Neural cell (in vitro differentiated cells): ENCODE measurements at regions not wholly inside any gene's neighbourhood (a gene's known extent, or its start where the extent isn't known, plus 50 kb on each side); places are given as distances from the start of the nearest gene placed in this dataset.

Source experiments
- H2AFZ ChIP-seq: fragments of 200-600, 300-800 bp; sonication (generic), shearing (Covaris generic); 2 replicates; pipeline ENCODE4 v1.6.0; 2014; ENCODE audit warnings: low read depth, mild to moderate bottlenecking, antibody characterized with exemption, low read length, moderate library complexity
- H3F3A ChIP-seq: fragments of 200-600 bp; shearing (Covaris generic); 2 replicates; pipeline ENCODE4 v1.6.1; 2016; ENCODE audit warnings: mild to moderate bottlenecking, moderate library complexity, mixed read lengths, antibody characterized with exemption, low read length; ENCODE audit not compliant: insufficient read depth, poor library complexity, severe bottlenecking
- H3K27ac ChIP-seq: fragments of 200-600, 300-800 bp; sonication (generic), shearing (Covaris generic); 2 replicates; pipeline ENCODE4 v1.5.1; 2014; ENCODE audit warnings: mild to moderate bottlenecking, low read length, moderate library complexity
- H3K27me3 ChIP-seq: fragments of 300-800, 200-600 bp; sonication (generic), shearing (Covaris generic); 2 replicates; pipeline ENCODE4 v1.6.0; 2014; ENCODE audit warnings: mild to moderate bottlenecking, low read depth, low read length, moderate library complexity; ENCODE audit not compliant: insufficient read depth
- H3K36me3 ChIP-seq: fragments of 300-800, 200-600 bp; sonication (generic), shearing (Covaris generic); 2 replicates; pipeline ENCODE4 v1.5.1; 2014; ENCODE audit warnings: mild to moderate bottlenecking, antibody characterized with exemption, low read length, moderate library complexity; ENCODE audit not compliant: insufficient read depth
- H3K4me2 ChIP-seq: fragments of 300-800, 200-600 bp; sonication (generic), shearing (Covaris generic); 2 replicates; pipeline ENCODE4 v1.6.0; 2014; ENCODE audit warnings: mild to moderate bottlenecking, low read length
- H3K4me3 ChIP-seq: fragments of 300-800, 200-600 bp; sonication (generic), shearing (Covaris generic); 2 replicates; pipeline ENCODE4 v1.5.1; 2014; ENCODE audit warnings: mild to moderate bottlenecking, low read length, moderate library complexity
- H3K79me2 ChIP-seq: fragments of 200-600 bp; shearing (Covaris generic); replicated peaks from 2 replicates; pipeline ENCODE4 v1.6.0; 2014; ENCODE audit warnings: mild to moderate bottlenecking, low read length, moderate library complexity; ENCODE audit not compliant: insufficient read depth
- H3K9ac ChIP-seq: fragments of 300-800, 200-600 bp; sonication (generic), shearing (Covaris generic); 2 replicates; pipeline ENCODE4 v1.6.1; 2016; ENCODE audit warnings: mild to moderate bottlenecking, low read length, mixed read lengths
- H3K9me2 ChIP-seq: fragments of 200-600 bp; shearing (Covaris generic); 2 replicates; pipeline ENCODE4 v1.6.1; 2016; ENCODE audit warnings: mild to moderate bottlenecking, low read length, mixed read lengths; ENCODE audit not compliant: insufficient read depth
- H3K9me3 ChIP-seq: fragments of 200-600, 300-800 bp; sonication (generic), shearing (Covaris generic); 2 replicates; pipeline ENCODE4 v1.6.1; 2016; ENCODE audit warnings: mild to moderate bottlenecking, mixed run types, low read length, moderate library complexity, mixed read lengths
- H4K20me1 ChIP-seq: fragments of 200-600 bp; shearing (Covaris generic); 2 replicates; pipeline ENCODE4 v1.6.1; 2016; ENCODE audit warnings: mild to moderate bottlenecking, mixed run types; ENCODE audit not compliant: insufficient read depth
- EP300 ChIP-seq: fragments of 450-650 bp; conservative IDR thresholded peaks from 2 replicates; pipeline ENCODE4 v1.6.1; 2014; ENCODE audit warnings: antibody characterized with exemption, mild to moderate bottlenecking, moderate library complexity; ENCODE audit not compliant: poor library complexity, severe bottlenecking
- MXI1 ChIP-seq: fragments of 450-650 bp; conservative IDR thresholded peaks from 2 replicates; pipeline ENCODE4 v1.6.1; 2014; ENCODE audit warnings: antibody characterized with exemption, mild to moderate bottlenecking; ENCODE audit not compliant: poor library complexity, severe bottlenecking
- POLR2AphosphoS5 ChIP-seq: IDR thresholded peaks from 2 replicates; pipeline ENCODE4 v1.6.1; 2012
- RAD21 ChIP-seq: fragments of 450-650 bp; conservative IDR thresholded peaks from 2 replicates; pipeline ENCODE4 v1.6.1; 2014; ENCODE audit warnings: antibody characterized with exemption, mild to moderate bottlenecking, moderate library complexity
- REST ChIP-seq: IDR thresholded peaks from 2 replicates; pipeline ENCODE4 v1.6.1; 2012; ENCODE audit warnings: borderline replicate concordance
- SMC3 ChIP-seq: fragments of 450-650 bp; conservative IDR thresholded peaks from 2 replicates; pipeline ENCODE4 v1.6.1; 2014; ENCODE audit warnings: antibody characterized with exemption, mild to moderate bottlenecking, moderate library complexity; ENCODE audit not compliant: poor library complexity
- TAF1 ChIP-seq: IDR thresholded peaks from 2 replicates; pipeline ENCODE4 v1.6.1; 2012; ENCODE audit warnings: low read depth
- TF ChIP-seq, protein P1 (sequence below): fragments of 450-650 bp; IDR thresholded peaks from 2 replicates; pipeline ENCODE4 v1.5.1; 2014; ENCODE audit warnings: antibody characterized with exemption, mild to moderate bottlenecking, moderate library complexity; ENCODE audit not compliant: poor library complexity, severe bottlenecking

GRCh38 chr4:177204126-177204525, 105.5 kb upstream of the NEIL3 start:
- Histone ChIP-seq H3K9ac (no peak overlapping the region), H4K20me1 (no peaks in the 10 kb centered on the region), H3K9me3 (no peaks in the 10 kb centered on the region), H3K79me2 (no peaks in the 10 kb centered on the region), H3F3A (no peaks in the 10 kb centered on the region), H3K27ac (no peak overlapping the region), H3K27me3 (no peaks in the 10 kb centered on the region), H2AFZ (no peak overlapping the region), H3K4me3 (no peak overlapping the region), H3K36me3 (no peaks in the 10 kb centered on the region), H3K9me2 (no peaks in the 10 kb centered on the region), H3K4me2 (no peak overlapping the region)
- TF ChIP-seq REST (no peak), MXI1 (no peak), SMC3 (no peak), EP300 (no peak), TAF1 (no peak)
- TF ChIP-seq, protein P1, sequence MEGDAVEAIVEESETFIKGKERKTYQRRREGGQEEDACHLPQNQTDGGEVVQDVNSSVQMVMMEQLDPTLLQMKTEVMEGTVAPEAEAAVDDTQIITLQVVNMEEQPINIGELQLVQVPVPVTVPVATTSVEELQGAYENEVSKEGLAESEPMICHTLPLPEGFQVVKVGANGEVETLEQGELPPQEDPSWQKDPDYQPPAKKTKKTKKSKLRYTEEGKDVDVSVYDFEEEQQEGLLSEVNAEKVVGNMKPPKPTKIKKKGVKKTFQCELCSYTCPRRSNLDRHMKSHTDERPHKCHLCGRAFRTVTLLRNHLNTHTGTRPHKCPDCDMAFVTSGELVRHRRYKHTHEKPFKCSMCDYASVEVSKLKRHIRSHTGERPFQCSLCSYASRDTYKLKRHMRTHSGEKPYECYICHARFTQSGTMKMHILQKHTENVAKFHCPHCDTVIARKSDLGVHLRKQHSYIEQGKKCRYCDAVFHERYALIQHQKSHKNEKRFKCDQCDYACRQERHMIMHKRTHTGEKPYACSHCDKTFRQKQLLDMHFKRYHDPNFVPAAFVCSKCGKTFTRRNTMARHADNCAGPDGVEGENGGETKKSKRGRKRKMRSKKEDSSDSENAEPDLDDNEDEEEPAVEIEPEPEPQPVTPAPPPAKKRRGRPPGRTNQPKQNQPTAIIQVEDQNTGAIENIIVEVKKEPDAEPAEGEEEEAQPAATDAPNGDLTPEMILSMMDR = no peak

DNA sequence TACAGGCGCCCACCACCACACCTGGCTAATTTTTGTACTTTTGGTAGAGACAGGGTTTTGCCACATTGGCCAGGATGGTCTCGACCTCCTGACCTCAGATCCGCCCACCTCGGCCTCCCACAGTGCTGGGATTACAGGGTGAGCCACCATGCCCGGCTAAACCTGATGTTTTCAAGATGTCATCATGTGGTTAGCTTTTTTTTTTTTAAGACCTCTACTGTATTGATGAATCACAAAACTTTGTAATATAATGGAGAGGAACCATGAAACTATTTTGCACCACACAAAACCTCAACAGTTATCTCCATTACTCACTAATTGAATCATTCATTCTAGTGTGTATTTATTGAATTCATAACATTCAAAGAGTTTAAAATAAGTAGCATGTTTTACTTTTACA, 94.7 kb upstream of the NEIL3 start:
- H3K36me3 ChIP-seq = no peaks in the 10 kb centered on the region
- H3K27me3 ChIP-seq = no peaks in the 10 kb centered on the region
- H4K20me1 ChIP-seq = no peaks in the 10 kb centered on the region
- no peak overlapping the region for H2AFZ ChIP-seq
- no peaks in the 10 kb centered on the region for H3K9me3 ChIP-seq
- no peak overlapping the region for H3K4me2 ChIP-seq
- TF ChIP-seq MXI1 (no peak), RAD21 (no peak), REST (no peak), TAF1 (no peak), SMC3 (no peak), EP300 (no peak), POLR2AphosphoS5 (no peak)
- no peaks in the 10 kb centered on the region for H3F3A ChIP-seq
- H3K4me3 ChIP-seq = no peak overlapping the region
- H3K9ac ChIP-seq = no peak overlapping the region
- H3K27ac ChIP-seq = no peak overlapping the region
- no peaks in the 10 kb centered on the region for H3K9me2 ChIP-seq
- no peaks in the 10 kb centered on the region for H3K79me2 ChIP-seq
